Retinal pigment epithelial cell (primary cell): ENCODE measurements at regions not wholly inside any gene's neighbourhood (a gene's known extent, or its start where the extent isn't known, plus 50 kb on each side); places are given as distances from the start of the nearest gene placed in this dataset.

Experiments used
- DNase-seq: peaks from one replicate; pipeline ENCODE4 v3.0.0-alpha.2; 2010; ENCODE audit warnings: low read depth
- H3K4me3 ChIP-seq: 2 replicates; pipeline ENCODE4 v1.5.1; 2011; ENCODE audit warnings: mild to moderate bottlenecking, low read length, control low read depth, moderate library complexity
- CTCF ChIP-seq: conservative IDR thresholded peaks from 2 replicates; pipeline ENCODE4 v1.5.1; 2011; ENCODE audit warnings: low read depth, low read length, control low read depth, inconsistent platforms

DNA sequence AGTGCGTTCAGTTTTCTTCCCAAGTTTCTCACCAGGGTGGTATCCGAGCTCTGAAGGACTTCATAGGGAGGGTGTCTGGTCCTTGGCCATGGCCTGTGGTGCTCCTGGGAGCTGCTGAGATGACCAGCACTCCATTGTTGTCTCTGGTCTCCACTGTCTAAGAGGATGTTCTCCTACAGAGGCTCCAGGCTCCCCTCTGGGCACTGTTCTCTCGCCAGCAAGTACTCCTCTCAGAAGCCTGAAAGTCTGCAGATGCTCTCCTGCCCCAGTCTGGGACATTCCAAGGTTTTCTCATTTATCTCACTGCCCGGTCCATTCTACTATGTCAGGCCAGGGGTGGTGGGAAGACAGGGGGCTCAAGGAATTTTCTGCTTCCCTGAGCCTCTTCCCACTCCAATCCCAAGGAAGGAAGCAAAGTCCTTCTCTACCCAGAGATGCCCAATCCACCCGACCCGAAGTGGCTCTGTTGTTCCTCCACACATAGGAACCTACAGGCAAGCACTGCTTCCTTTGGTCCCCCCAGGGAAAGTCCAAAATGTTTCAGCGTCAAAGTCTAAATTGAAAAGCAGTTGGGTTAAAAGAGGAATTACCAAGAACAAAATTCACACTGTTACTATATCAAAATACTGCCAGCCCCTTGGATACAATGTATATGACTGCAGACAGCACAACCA lies 110.5 kb downstream of the GYPC start:
- H3K4me3 ChIP-seq: no peak overlapping the region
- no peak for DNase-seq
- no peak for TF ChIP-seq CTCF

- TF ChIP-seq CTCF: no peak
- no peak for DNase-seq
- H3K4me3 ChIP-seq: no peak overlapping the region
Observed at GRCh38 chr2:126766969-126767296, 111.0 kb downstream of the GYPC start.

- H3K4me3 ChIP-seq: no peak overlapping the region
- no peak for TF ChIP-seq CTCF
- no peak for DNase-seq
Observed at GRCh38 chr2:126769118-126769517, 113.2 kb downstream of the GYPC start.

- H3K4me3 ChIP-seq: no peak overlapping the region
- TF ChIP-seq CTCF: no peak
- no peak for DNase-seq
Observed at GRCh38 chr2:126770466-126770865, 114.5 kb downstream of the GYPC start.

DNA sequence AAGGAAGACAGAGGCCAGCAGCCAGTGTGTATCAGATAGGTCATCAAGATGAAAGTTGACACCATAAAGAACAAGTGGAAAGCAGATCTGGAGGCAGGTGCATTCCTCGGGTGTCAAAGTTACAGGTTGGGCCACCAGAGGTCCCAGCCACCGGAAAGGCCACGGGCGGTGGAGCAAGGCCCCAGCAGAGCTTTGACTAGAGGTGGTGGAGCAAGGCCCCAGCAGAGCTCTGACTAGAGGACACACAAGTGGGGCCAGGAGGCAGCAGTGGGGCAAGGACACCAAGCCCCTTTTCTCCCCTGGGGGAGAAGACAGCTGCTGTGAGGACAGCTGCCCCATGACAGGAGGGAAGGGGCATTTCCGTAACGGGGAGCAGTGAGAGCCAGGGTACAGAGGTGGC lies 115.1 kb downstream of the GYPC start:
- no peak for TF ChIP-seq CTCF

DNA sequence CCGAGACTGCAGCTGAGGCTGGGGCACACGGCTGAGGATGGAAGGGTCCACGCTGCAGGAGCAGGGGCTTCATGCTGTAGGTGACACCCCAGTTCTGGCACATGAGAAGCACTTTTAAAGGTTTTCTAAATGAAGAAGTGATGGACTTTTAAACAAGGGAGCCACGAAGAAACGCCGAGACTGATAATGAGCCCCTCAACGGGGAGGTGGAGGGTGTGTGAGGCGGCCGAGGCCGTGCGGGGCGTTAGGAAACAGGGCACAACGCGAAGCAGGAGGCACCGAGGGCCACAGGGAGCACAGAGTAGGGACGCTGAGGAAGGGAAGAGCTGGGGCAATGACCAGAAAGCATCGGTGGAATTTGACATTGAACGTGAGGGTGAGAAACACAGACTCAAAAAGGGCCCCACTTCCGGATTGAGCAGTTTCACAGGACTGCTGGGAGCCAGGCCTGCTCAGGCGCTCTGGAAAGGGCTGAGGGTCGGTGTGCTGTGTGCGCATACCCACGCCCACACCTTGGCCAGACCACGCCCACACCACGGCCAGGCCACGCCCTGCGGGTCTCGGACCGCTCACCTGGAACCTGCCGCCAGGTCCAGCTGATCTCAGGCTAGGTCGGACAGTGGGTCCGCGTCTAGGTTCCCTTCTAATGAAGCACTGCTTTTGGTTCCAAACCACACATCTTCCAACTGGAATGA lies 115.7 kb downstream of the GYPC start:
- no peak for TF ChIP-seq CTCF
- H3K4me3 ChIP-seq: no peak overlapping the region
- no peak for DNase-seq

More for the DNA sequence above, 115.1 kb downstream of the GYPC start:
- DNase-seq: no peak
- no peak overlapping the region for H3K4me3 ChIP-seq

- no peak for TF ChIP-seq CTCF
- H3K4me3 ChIP-seq: no peak overlapping the region
- DNase-seq: no peak
Observed at GRCh38 chr2:126774290-126774689, 118.3 kb downstream of the GYPC start.
